GM23248 (cell line): ENCODE measurements at regions not wholly inside any gene's neighbourhood (a gene's known extent, or its start where the extent isn't known, plus 50 kb on each side); places are given as distances from the start of the nearest gene placed in this dataset.

Experiments
- DNase-seq: peaks from one replicate; pipeline ENCODE4 v3.0.0-alpha.2; 2015
- H2AFZ ChIP-seq: fragments of 200-600 bp; sonication (generic); 2 replicates; pipeline ENCODE4 v1.6.1; 2016; ENCODE audit warnings: antibody characterized with exemption
- H3F3A ChIP-seq: fragments of 200-600 bp; sonication (generic); 2 replicates; pipeline ENCODE4 v1.6.1; 2016; ENCODE audit warnings: mild to moderate bottlenecking, antibody characterized with exemption, mixed run types; ENCODE audit not compliant: insufficient read depth
- H3K27ac ChIP-seq: fragments of 200-600 bp; sonication (generic); 2 replicates; pipeline ENCODE4 v1.5.1; 2016; ENCODE audit warnings: mild to moderate bottlenecking
- H3K27me3 ChIP-seq: fragments of 200-600 bp; sonication (generic); replicated peaks from 2 replicates; pipeline ENCODE4 v1.6.1; 2016; ENCODE audit warnings: mild to moderate bottlenecking; ENCODE audit not compliant: insufficient read depth
- H3K36me3 ChIP-seq: fragments of 200-600 bp; sonication (generic); 2 replicates; pipeline ENCODE4 v1.6.1; 2016; ENCODE audit warnings: low read depth, mild to moderate bottlenecking
- H3K4me1 ChIP-seq: fragments of 200-600 bp; sonication (generic); 2 replicates; pipeline ENCODE4 v1.6.1; 2016; ENCODE audit warnings: mild to moderate bottlenecking; ENCODE audit not compliant: insufficient read depth
- H3K4me2 ChIP-seq: fragments of 200-600 bp; sonication (generic); one replicate; pipeline ENCODE4 v1.6.1; 2016; ENCODE audit warnings: mild to moderate bottlenecking; ENCODE audit not compliant: unreplicated experiment
- H3K4me3 ChIP-seq: fragments of 200-600 bp; sonication (generic); 2 replicates; pipeline ENCODE4 v1.5.1; 2016; ENCODE audit warnings: mild to moderate bottlenecking
- H3K79me2 ChIP-seq: fragments of 200-600 bp; sonication (generic); 2 replicates; pipeline ENCODE4 v1.6.1; 2016; ENCODE audit warnings: mild to moderate bottlenecking; ENCODE audit not compliant: insufficient read depth
- H3K9ac ChIP-seq: fragments of 200-600 bp; sonication (generic); 2 replicates; pipeline ENCODE4 v1.6.1; 2016; ENCODE audit warnings: mild to moderate bottlenecking
- H3K9me2 ChIP-seq: fragments of 200-600 bp; sonication (generic); 2 replicates; pipeline ENCODE4 v1.6.1; 2016; ENCODE audit warnings: mixed run types, mild to moderate bottlenecking, moderate library complexity; ENCODE audit not compliant: insufficient read depth
- H3K9me3 ChIP-seq: fragments of 200-600 bp; sonication (generic); one replicate; pipeline ENCODE4 v1.6.1; 2017; ENCODE audit warnings: low read depth
- H4K20me1 ChIP-seq: fragments of 200-600 bp; sonication (generic); 2 replicates; pipeline ENCODE4 v1.6.0; 2016; ENCODE audit not compliant: insufficient read depth
- EZH2 ChIP-seq: fragments of 200-600 bp; sonication (generic); IDR thresholded peaks from 2 replicates; pipeline ENCODE4 v1.6.1; 2018; ENCODE audit warnings: antibody characterized with exemption, mild to moderate bottlenecking; ENCODE audit not compliant: insufficient read depth, poor library complexity, severe bottlenecking
- EZH2phosphoT487 ChIP-seq: fragments of 200-600 bp; sonication (generic); IDR thresholded peaks from 2 replicates; pipeline ENCODE4 v1.6.1; 2018; ENCODE audit warnings: antibody characterized with exemption, moderate library complexity, mild to moderate bottlenecking, low read depth; ENCODE audit not compliant: insufficient read depth
- WGBS, 2 experiments: methylation state at CpG; one replicate each; pipeline ENCODE4 v1.1.6; 2015 to 2017; ENCODE audit warnings: low lambda C conversion rate in 2 of 2, low coverage in 1 of 2; ENCODE audit errors: missing lambda C conversion rate in 2 of 2; 5-methylcytosine and 5-hydroxymethylcytosine counted together
- in situ Hi-C: fragments of 300-500 bp; cut with MboI; formaldehyde crosslinking; loops from 2 replicates; pipeline ENCODE4 v1.15.0; 2020

GRCh38 chr6:92275150-92275549, 1144.2 kb downstream of the EPHA7 start:
- H3K4me3 ChIP-seq, result no peak overlapping the region
- no peaks in the 10 kb centered on the region for H3K79me2 ChIP-seq
- H3K27me3 ChIP-seq, result no peaks in the 10 kb centered on the region
- TF ChIP-seq EZH2phosphoT487, result no peak
- no peak for TF ChIP-seq EZH2
- no peaks in the 10 kb centered on the region for H3K9me3 ChIP-seq
- H3K27ac ChIP-seq, result no peak overlapping the region
- H3F3A ChIP-seq, result no peaks in the 10 kb centered on the region
- in situ Hi-C loops, result no loop called here
- no peak overlapping the region for H3K4me2 ChIP-seq
- no peaks in the 10 kb centered on the region for H3K4me1 ChIP-seq
- H3K36me3 ChIP-seq, result no peaks in the 10 kb centered on the region
- DNase-seq, result no peak
- 20 to 21% methylated on average over 5 of the region's 5 CpGs for WGBS, 2 experiments
- H3K9ac ChIP-seq, result no peak overlapping the region
- H3K9me2 ChIP-seq, result no peaks in the 10 kb centered on the region
- H4K20me1 ChIP-seq, result no peaks in the 10 kb centered on the region
- no peak overlapping the region for H2AFZ ChIP-seq

- no peak for DNase-seq
- no peaks in the 10 kb centered on the region for H3K27me3 ChIP-seq
- H3K9me2 ChIP-seq, result no peaks in the 10 kb centered on the region
- H3K27ac ChIP-seq, result no peak overlapping the region
- H3K9me3 ChIP-seq, result no peaks in the 10 kb centered on the region
- no peak for TF ChIP-seq EZH2
- TF ChIP-seq EZH2phosphoT487, result no peak
- no peak overlapping the region for H3K4me2 ChIP-seq
- H3K9ac ChIP-seq, result no peak overlapping the region
- H4K20me1 ChIP-seq, result no peaks in the 10 kb centered on the region
- no peaks in the 10 kb centered on the region for H3F3A ChIP-seq
- no peak overlapping the region for H3K4me3 ChIP-seq
- H3K79me2 ChIP-seq, result no peaks in the 10 kb centered on the region
- no peak overlapping the region for H2AFZ ChIP-seq
- in situ Hi-C loops, result no loop called here
- no peaks in the 10 kb centered on the region for H3K4me1 ChIP-seq
- no peaks in the 10 kb centered on the region for H3K36me3 ChIP-seq
- 42 to 43% methylated on average over 8 of the region's 8 CpGs for WGBS, 2 experiments
Observed at GRCh38 chr6:92274588-92274987, 1144.8 kb downstream of the EPHA7 start.

- Histone ChIP-seq H2AFZ (no peak overlapping the region), H3K4me3 (no peak overlapping the region), H3K79me2 (no peaks in the 10 kb centered on the region), H3K36me3 (no peaks in the 10 kb centered on the region), H3K27me3 (no peaks in the 10 kb centered on the region), H4K20me1 (no peaks in the 10 kb centered on the region), H3K9me2 (no peaks in the 10 kb centered on the region), H3F3A (no peaks in the 10 kb centered on the region), H3K4me2 (no peak overlapping the region), H3K9me3 (no peaks in the 10 kb centered on the region), H3K27ac (no peak overlapping the region), H3K4me1 (no peaks in the 10 kb centered on the region), H3K9ac (no peak overlapping the region)
- TF ChIP-seq EZH2phosphoT487 (no peak), EZH2 (no peak)
- DNase-seq, result no peak
- 0 to 8% methylated on average over 2 of the region's 2 CpGs for WGBS, 2 experiments
- in situ Hi-C loops, result no loop called here
Observed at GRCh38 chr6:92273694-92274093, 1145.7 kb downstream of the EPHA7 start.

- Histone ChIP-seq H3K4me1 (no peaks in the 10 kb centered on the region), H3K9ac (no peak overlapping the region), H3K79me2 (no peaks in the 10 kb centered on the region), H3K9me2 (no peaks in the 10 kb centered on the region), H3K4me2 (no peak overlapping the region), H3K36me3 (no peaks in the 10 kb centered on the region), H3K9me3 (no peaks in the 10 kb centered on the region), H3K27me3 (no peaks in the 10 kb centered on the region), H2AFZ (no peak overlapping the region), H3K27ac (no peak overlapping the region), H4K20me1 (no peaks in the 10 kb centered on the region), H3K4me3 (no peak overlapping the region), H3F3A (no peaks in the 10 kb centered on the region)
- in situ Hi-C loops, result no loop called here
- TF ChIP-seq EZH2phosphoT487 (no peak), EZH2 (no peak)
- 32 to 41% methylated on average over 1 of the region's 1 CpG for WGBS, 2 experiments
- DNase-seq, result no peak
Observed at GRCh38 chr6:92271091-92271490, 1148.3 kb downstream of the EPHA7 start.

- no peaks in the 10 kb centered on the region for H3K27me3 ChIP-seq
- H3K36me3 ChIP-seq, result no peaks in the 10 kb centered on the region
- no peaks in the 10 kb centered on the region for H3K4me1 ChIP-seq
- no peaks in the 10 kb centered on the region for H4K20me1 ChIP-seq
- DNase-seq, result no peak
- in situ Hi-C loops, result no loop called here
- H2AFZ ChIP-seq, result no peak overlapping the region
- H3K4me2 ChIP-seq, result no peak overlapping the region
- no peaks in the 10 kb centered on the region for H3K9me3 ChIP-seq
- no peaks in the 10 kb centered on the region for H3K79me2 ChIP-seq
- H3F3A ChIP-seq, result no peaks in the 10 kb centered on the region
- 29 to 36% methylated on average over 6 of the region's 6 CpGs for WGBS, 2 experiments
- no peaks in the 10 kb centered on the region for H3K9me2 ChIP-seq
- no peak overlapping the region for H3K9ac ChIP-seq
- TF ChIP-seq EZH2 (no peak), EZH2phosphoT487 (no peak)
- H3K4me3 ChIP-seq, result no peak overlapping the region
- H3K27ac ChIP-seq, result no peak overlapping the region
Observed at GRCh38 chr6:92270365-92270764, 1149.0 kb downstream of the EPHA7 start.
